Thymus (tissue), 11 donors: ENCODE measurements at regions not wholly inside any gene's neighbourhood (a gene's known extent, or its start where the extent isn't known, plus 50 kb on each side); places are given as distances from the start of the nearest gene placed in this dataset.

Source experiments
- DNase-seq, 9 donors: peaks; one replicate each; pipeline ENCODE4 v3.0.0-alpha.2; 2013; ENCODE audit warnings: low spot score in 9 of 9, low read depth in 6 of 9, missing footprints in 1 of 9
- H3K27ac ChIP-seq, 2 donors: one replicate each; pipeline ENCODE4 v1.5.1; 2013; ENCODE audit warnings: control low read depth in 1 of 2, low read depth in 1 of 2, low read length in 1 of 2, mild to moderate bottlenecking in 1 of 2, moderate library complexity in 1 of 2
- H3K27me3 ChIP-seq, 2 donors: one replicate each; pipeline ENCODE4 v1.5.1; 2013; ENCODE audit warnings: low read length in 1 of 2; ENCODE audit not compliant: control insufficient read depth in 2 of 2, insufficient read depth in 1 of 2
- H3K36me3 ChIP-seq, 2 donors: one replicate each; pipeline ENCODE4 v1.5.1; 2013; ENCODE audit warnings: low read length in 1 of 2, mild to moderate bottlenecking in 1 of 2, moderate library complexity in 1 of 2; ENCODE audit not compliant: control insufficient read depth in 2 of 2, insufficient read depth in 2 of 2
- H3K4me1 ChIP-seq, 2 donors: one replicate each; pipeline ENCODE4 v1.5.1; 2013; ENCODE audit warnings: low read length in 2 of 2; ENCODE audit not compliant: control insufficient read depth in 2 of 2, insufficient read depth in 2 of 2
- H3K4me3 ChIP-seq, 2 donors: one replicate each; pipeline ENCODE4 v1.5.1; 2013; ENCODE audit warnings: low read length in 2 of 2, control low read depth in 1 of 2, mild to moderate bottlenecking in 1 of 2
- H3K9me3 ChIP-seq, 2 donors: one replicate each; pipeline ENCODE4 v1.5.1; 2013; ENCODE audit warnings: low read length in 1 of 2, mild to moderate bottlenecking in 1 of 2; ENCODE audit not compliant: control insufficient read depth in 2 of 2, insufficient read depth in 1 of 2
- WGBS: extraction: QIAGEN DNeasy Blood & Tissue Kit; methylation state at CpG from one replicate; pipeline ENCODE4 v1.1.7; 2013; 5-methylcytosine and 5-hydroxymethylcytosine counted together
- donor health status: healthy.

GRCh38 chr13:106078191-106078590, 457.3 kb downstream of the EFNB2 start:
- DNase-seq = no peak
- no peaks in the 10 kb centered on the region for H3K36me3 ChIP-seq
- no peak overlapping the region for H3K27ac ChIP-seq
- no peak overlapping the region for H3K4me3 ChIP-seq
- no peaks in the 10 kb centered on the region for H3K4me1 ChIP-seq
- H3K27me3 ChIP-seq = no peaks in the 10 kb centered on the region
- H3K9me3 ChIP-seq = no peaks in the 10 kb centered on the region
- 84% methylated on average over 1 of the region's 1 CpG for WGBS

- no peaks in the 10 kb centered on the region for H3K27me3 ChIP-seq
- no peak overlapping the region for H3K27ac ChIP-seq
- no peaks in the 10 kb centered on the region for H3K4me1 ChIP-seq
- no peak overlapping the region for H3K4me3 ChIP-seq
- 100% methylated on average over 1 of the region's 1 CpG for WGBS
- DNase-seq = no peak
- H3K36me3 ChIP-seq = no peaks in the 10 kb centered on the region
- H3K9me3 ChIP-seq = no peaks in the 10 kb centered on the region
These were observed 458.4 kb downstream of the EFNB2 start for GRCh38 chr13:106077017-106077416.

- no peak overlapping the region for H3K4me3 ChIP-seq
- H3K27ac ChIP-seq = no peak overlapping the region
- no peak for DNase-seq
- no peaks in the 10 kb centered on the region for H3K27me3 ChIP-seq
- no peaks in the 10 kb centered on the region for H3K9me3 ChIP-seq
- no peaks in the 10 kb centered on the region for H3K36me3 ChIP-seq
- 97% methylated on average over 1 of the region's 1 CpG for WGBS
- H3K4me1 ChIP-seq = no peaks in the 10 kb centered on the region
These were observed 463.4 kb downstream of the EFNB2 start for GRCh38 chr13:106072014-106072413.

DNA sequence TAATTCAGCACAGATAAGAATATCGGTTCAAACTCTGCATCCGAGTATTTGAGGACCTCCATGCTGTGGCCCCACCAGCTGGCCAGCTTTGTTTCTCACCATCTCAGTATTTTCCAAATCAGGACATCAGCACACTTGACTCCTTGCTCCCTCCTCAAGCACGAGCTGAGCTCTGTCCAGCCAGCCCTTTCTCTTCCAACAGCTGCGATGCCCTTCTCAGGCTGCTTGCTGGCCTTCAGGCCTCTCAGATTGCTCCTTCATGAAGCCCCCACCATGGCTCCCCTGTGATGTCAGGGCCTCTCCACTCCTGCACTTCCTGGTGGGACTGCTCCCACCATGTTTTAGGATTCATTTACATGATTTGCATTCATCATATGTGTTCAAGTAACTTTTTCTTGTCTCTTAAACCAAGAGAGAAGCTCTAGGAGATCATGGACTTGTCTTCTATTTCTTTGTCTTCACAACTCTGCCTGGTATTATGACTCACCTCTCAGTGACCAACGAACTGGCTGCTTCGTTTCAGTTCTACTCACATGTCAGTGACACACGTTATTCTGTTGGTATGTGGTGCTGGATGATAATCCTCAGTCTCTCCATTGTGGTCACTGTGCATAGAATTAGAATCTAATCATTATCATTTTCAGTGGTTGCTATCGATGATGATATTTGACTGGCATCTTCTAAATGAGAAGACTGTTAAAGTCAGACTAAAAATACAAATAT, 471.7 kb downstream of the EFNB2 start:
- Histone ChIP-seq H3K27ac (no peak overlapping the region), H3K9me3 (no peaks in the 10 kb centered on the region), H3K27me3 (no peaks in the 10 kb centered on the region), H3K4me1 (no peaks in the 10 kb centered on the region), H3K36me3 (no peaks in the 10 kb centered on the region), H3K4me3 (no peak overlapping the region)
- WGBS = 94% methylated on average over 8 of the region's 8 CpGs
- DNase-seq = no peak

- H3K9me3 ChIP-seq = no peaks in the 10 kb centered on the region
- H3K4me1 ChIP-seq = no peaks in the 10 kb centered on the region
- no peaks in the 10 kb centered on the region for H3K36me3 ChIP-seq
- H3K27me3 ChIP-seq = no peaks in the 10 kb centered on the region
- H3K4me3 ChIP-seq = no peak overlapping the region
- H3K27ac ChIP-seq = no peak overlapping the region
- DNase-seq = no peak
- WGBS = 86% methylated on average over 11 of the region's 11 CpGs
These were observed 473.7 kb downstream of the EFNB2 start for GRCh38 chr13:106061781-106062180.

- H3K36me3 ChIP-seq = no peaks in the 10 kb centered on the region
- no peaks in the 10 kb centered on the region for H3K27me3 ChIP-seq
- no peaks in the 10 kb centered on the region for H3K4me1 ChIP-seq
- WGBS = 93% methylated on average over 2 of the region's 2 CpGs
- no peak overlapping the region for H3K27ac ChIP-seq
- H3K9me3 ChIP-seq = no peaks in the 10 kb centered on the region
- no peak for DNase-seq
- H3K4me3 ChIP-seq = no peak overlapping the region
These were observed 478.6 kb downstream of the EFNB2 start for GRCh38 chr13:106056851-106057250.

DNA sequence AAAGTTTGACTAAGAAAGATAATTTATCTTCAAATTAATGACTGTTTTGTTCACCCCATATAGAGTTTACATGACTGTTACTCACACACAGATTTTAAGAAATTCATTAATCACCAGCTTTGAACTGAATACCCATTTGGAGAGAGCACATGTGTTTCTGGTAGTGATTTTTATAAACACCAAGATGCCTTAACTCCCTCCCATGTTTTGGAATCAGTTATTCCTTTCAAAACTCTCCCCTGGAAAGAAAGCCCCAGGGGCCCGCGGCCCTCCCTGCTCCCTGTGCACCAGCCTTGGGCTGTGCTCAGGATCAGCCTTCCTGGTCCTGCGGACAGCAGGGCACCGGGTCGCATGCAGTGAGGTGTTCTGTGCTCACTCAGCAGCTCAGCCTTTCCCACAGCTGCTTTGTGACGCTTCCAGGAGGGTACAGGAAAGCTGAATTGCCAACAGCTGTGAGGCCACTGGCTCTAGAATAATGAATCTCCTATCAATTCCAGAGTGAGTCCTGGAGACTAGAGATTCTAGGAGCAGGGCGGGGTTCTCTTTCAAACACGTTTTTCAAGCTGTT, 483.2 kb downstream of the EFNB2 start:
- Histone ChIP-seq H3K4me3 (no peak overlapping the region), H3K9me3 (no peaks in the 10 kb centered on the region), H3K27me3 (no peaks in the 10 kb centered on the region), H3K27ac (no peak overlapping the region), H3K36me3 (no peaks in the 10 kb centered on the region), H3K4me1 (no peaks in the 10 kb centered on the region)
- no peak for DNase-seq
- 93% methylated on average over 8 of the region's 8 CpGs for WGBS

- WGBS = 95% methylated on average over 5 of the region's 5 CpGs
- Histone ChIP-seq H3K27me3 (no peaks in the 10 kb centered on the region), H3K9me3 (no peaks in the 10 kb centered on the region), H3K4me3 (no peak overlapping the region), H3K4me1 (no peaks in the 10 kb centered on the region), H3K27ac (no peak overlapping the region), H3K36me3 (no peaks in the 10 kb centered on the region)
- no peak for DNase-seq
These were observed 486.3 kb downstream of the EFNB2 start for GRCh38 chr13:106049171-106049570.

GRCh38 chr13:106048386-106048785, 487.1 kb downstream of the EFNB2 start:
- Histone ChIP-seq H3K36me3 (no peaks in the 10 kb centered on the region), H3K9me3 (no peaks in the 10 kb centered on the region), H3K4me1 (no peaks in the 10 kb centered on the region), H3K27ac (no peak overlapping the region), H3K27me3 (no peaks in the 10 kb centered on the region), H3K4me3 (no peak overlapping the region)
- WGBS = 58% methylated on average over 4 of the region's 4 CpGs
- no peak for DNase-seq
